ENCODE measurements at regions not wholly inside any gene's neighbourhood (a gene's known extent, or its start where the extent isn't known, plus 50 kb on each side); places are given as distances from the start of the nearest gene placed in this dataset.

GRCh38 chr1:187892683-187893039, 1063.9 kb downstream of the PLA2G4A start:
- Histone ChIP-seq H3K9me3 (ENCODE audit: control insufficient read depth in 2 of 3, insufficient read depth in 1 of 3, low read length in 3 of 3) (no peaks in the 10 kb centered on the region), H3K4me3 (ENCODE audit: low read length in 3 of 3) (no peak overlapping the region), H3K27me3 (ENCODE audit: control insufficient read depth, insufficient read depth, low read length) (no peaks in the 10 kb centered on the region), H3K9ac (ENCODE audit: low read length in 3 of 3) (no peak overlapping the region), H3K27ac (ENCODE audit: low read depth in 2 of 2, low read length in 2 of 2) (no peak overlapping the region), H3K36me3 (ENCODE audit: control insufficient read depth in 2 of 3, insufficient read depth in 3 of 3, low read length in 3 of 3) (no peaks in the 10 kb centered on the region), H3K4me1 (ENCODE audit: control insufficient read depth in 2 of 3, insufficient read depth in 2 of 3, low read depth in 1 of 3, low read length in 3 of 3) (no peaks in the 10 kb centered on the region)
- FAIRE-seq (no peak), DNase-seq (no peak)
- intact Hi-C loops (cut with DNase I), result no loop called here
- TF ChIP-seq CTCF (IDR thresholded peaks at IDR 0.05; ENCODE audit: borderline replicate concordance, extremely low read depth, insufficient read depth), result no peak

- no peak overlapping the region for H3K4me3 ChIP-seq (ENCODE audit: low read length in 3 of 3)
- FAIRE-seq (no peak), DNase-seq (no peak)
- no peak for TF ChIP-seq CTCF (IDR thresholded peaks at IDR 0.05; ENCODE audit: borderline replicate concordance, extremely low read depth, insufficient read depth)
- no peaks in the 10 kb centered on the region for H3K4me1 ChIP-seq (ENCODE audit: control insufficient read depth in 2 of 3, insufficient read depth in 2 of 3, low read depth in 1 of 3, low read length in 3 of 3)
- H3K27ac ChIP-seq (ENCODE audit: low read depth in 2 of 2, low read length in 2 of 2), result no peak overlapping the region
- H3K9ac ChIP-seq (ENCODE audit: low read length in 3 of 3), result no peak overlapping the region
- H3K9me3 ChIP-seq (ENCODE audit: control insufficient read depth in 2 of 3, insufficient read depth in 1 of 3, low read length in 3 of 3), result no peaks in the 10 kb centered on the region
- intact Hi-C loops (cut with DNase I), result no loop called here
- no peaks in the 10 kb centered on the region for H3K27me3 ChIP-seq (ENCODE audit: control insufficient read depth, insufficient read depth, low read length)
- no peaks in the 10 kb centered on the region for H3K36me3 ChIP-seq (ENCODE audit: control insufficient read depth in 2 of 3, insufficient read depth in 3 of 3, low read length in 3 of 3)
These were observed 1064.7 kb downstream of the PLA2G4A start for GRCh38 chr1:187893471-187893870.

GRCh38 chr1:187894349-187894748, 1065.6 kb downstream of the PLA2G4A start:
- no peak for TF ChIP-seq CTCF (IDR thresholded peaks at IDR 0.05; ENCODE audit: borderline replicate concordance, extremely low read depth, insufficient read depth)
- Histone ChIP-seq H3K4me3 (ENCODE audit: low read length in 3 of 3) (no peak overlapping the region), H3K4me1 (ENCODE audit: control insufficient read depth in 2 of 3, insufficient read depth in 2 of 3, low read depth in 1 of 3, low read length in 3 of 3) (no peaks in the 10 kb centered on the region), H3K36me3 (ENCODE audit: control insufficient read depth in 2 of 3, insufficient read depth in 3 of 3, low read length in 3 of 3) (no peaks in the 10 kb centered on the region), H3K27ac (ENCODE audit: low read depth in 2 of 2, low read length in 2 of 2) (no peak overlapping the region), H3K27me3 (ENCODE audit: control insufficient read depth, insufficient read depth, low read length) (no peaks in the 10 kb centered on the region), H3K9ac (ENCODE audit: low read length in 3 of 3) (no peak overlapping the region), H3K9me3 (ENCODE audit: control insufficient read depth in 2 of 3, insufficient read depth in 1 of 3, low read length in 3 of 3) (no peaks in the 10 kb centered on the region)
- intact Hi-C loops (cut with DNase I), result no loop called here
- FAIRE-seq (no peak), DNase-seq (no peak)

GRCh38 chr1:187903223-187903622, 1074.5 kb downstream of the PLA2G4A start:
- no peaks in the 10 kb centered on the region for H3K9me3 ChIP-seq (ENCODE audit: control insufficient read depth in 2 of 3, insufficient read depth in 1 of 3, low read length in 3 of 3)
- no peak overlapping the region for H3K27ac ChIP-seq (ENCODE audit: low read depth in 2 of 2, low read length in 2 of 2)
- no peak overlapping the region for H3K4me3 ChIP-seq (ENCODE audit: low read length in 3 of 3)
- TF ChIP-seq CTCF (IDR thresholded peaks at IDR 0.05; ENCODE audit: borderline replicate concordance, extremely low read depth, insufficient read depth), result no peak
- no peaks in the 10 kb centered on the region for H3K4me1 ChIP-seq (ENCODE audit: control insufficient read depth in 2 of 3, insufficient read depth in 2 of 3, low read depth in 1 of 3, low read length in 3 of 3)
- FAIRE-seq, result no peak
- intact Hi-C loops (cut with DNase I), result no loop called here
- H3K36me3 ChIP-seq (ENCODE audit: control insufficient read depth in 2 of 3, insufficient read depth in 3 of 3, low read length in 3 of 3), result no peaks in the 10 kb centered on the region
- DNase-seq, result no peak
- no peak overlapping the region for H3K9ac ChIP-seq (ENCODE audit: low read length in 3 of 3)
- no peaks in the 10 kb centered on the region for H3K27me3 ChIP-seq (ENCODE audit: control insufficient read depth, insufficient read depth, low read length)
